ENCODE measurements at regions not wholly inside any gene's neighbourhood (a gene's known extent, or its start where the extent isn't known, plus 50 kb on each side); places are given as distances from the start of the nearest gene placed in this dataset.

DNA sequence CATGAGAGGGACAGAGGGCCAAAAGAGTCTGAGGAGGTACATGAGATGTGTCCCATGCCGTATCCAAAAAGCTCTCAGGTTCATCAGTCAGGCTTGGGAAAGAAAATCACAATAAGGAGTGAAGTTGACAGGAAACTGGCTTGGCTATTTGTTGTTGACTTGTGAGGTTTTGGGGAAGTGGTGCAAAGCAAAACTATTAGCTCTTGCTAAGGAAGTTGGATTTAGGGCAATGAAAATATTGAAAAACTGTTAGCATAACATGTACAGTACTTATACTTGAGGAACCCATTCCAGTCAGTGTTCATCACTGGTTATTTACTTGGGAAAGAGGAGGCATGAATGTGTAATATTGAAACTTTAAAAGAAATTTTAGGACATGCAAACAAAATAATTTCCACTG is 145.9 kb downstream of the DUSP6 start:
- DNase-seq (ENCODE audit: low read depth), result no peak
- no peaks in the 10 kb centered on the region for H3K27me3 ChIP-seq (ENCODE audit: control insufficient read depth, insufficient read depth, low read length)
- H3K4me3 ChIP-seq (ENCODE audit: low read depth, low read length), result no peak overlapping the region
- TF ChIP-seq, protein P1, sequence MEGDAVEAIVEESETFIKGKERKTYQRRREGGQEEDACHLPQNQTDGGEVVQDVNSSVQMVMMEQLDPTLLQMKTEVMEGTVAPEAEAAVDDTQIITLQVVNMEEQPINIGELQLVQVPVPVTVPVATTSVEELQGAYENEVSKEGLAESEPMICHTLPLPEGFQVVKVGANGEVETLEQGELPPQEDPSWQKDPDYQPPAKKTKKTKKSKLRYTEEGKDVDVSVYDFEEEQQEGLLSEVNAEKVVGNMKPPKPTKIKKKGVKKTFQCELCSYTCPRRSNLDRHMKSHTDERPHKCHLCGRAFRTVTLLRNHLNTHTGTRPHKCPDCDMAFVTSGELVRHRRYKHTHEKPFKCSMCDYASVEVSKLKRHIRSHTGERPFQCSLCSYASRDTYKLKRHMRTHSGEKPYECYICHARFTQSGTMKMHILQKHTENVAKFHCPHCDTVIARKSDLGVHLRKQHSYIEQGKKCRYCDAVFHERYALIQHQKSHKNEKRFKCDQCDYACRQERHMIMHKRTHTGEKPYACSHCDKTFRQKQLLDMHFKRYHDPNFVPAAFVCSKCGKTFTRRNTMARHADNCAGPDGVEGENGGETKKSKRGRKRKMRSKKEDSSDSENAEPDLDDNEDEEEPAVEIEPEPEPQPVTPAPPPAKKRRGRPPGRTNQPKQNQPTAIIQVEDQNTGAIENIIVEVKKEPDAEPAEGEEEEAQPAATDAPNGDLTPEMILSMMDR (IDR thresholded peaks at IDR 0.05; ENCODE audit: insufficient read depth, low read length, poor library complexity, severe bottlenecking), result no peak
- H3K36me3 ChIP-seq (ENCODE audit: control insufficient read depth, insufficient read depth, low read length), result no peaks in the 10 kb centered on the region

DNA sequence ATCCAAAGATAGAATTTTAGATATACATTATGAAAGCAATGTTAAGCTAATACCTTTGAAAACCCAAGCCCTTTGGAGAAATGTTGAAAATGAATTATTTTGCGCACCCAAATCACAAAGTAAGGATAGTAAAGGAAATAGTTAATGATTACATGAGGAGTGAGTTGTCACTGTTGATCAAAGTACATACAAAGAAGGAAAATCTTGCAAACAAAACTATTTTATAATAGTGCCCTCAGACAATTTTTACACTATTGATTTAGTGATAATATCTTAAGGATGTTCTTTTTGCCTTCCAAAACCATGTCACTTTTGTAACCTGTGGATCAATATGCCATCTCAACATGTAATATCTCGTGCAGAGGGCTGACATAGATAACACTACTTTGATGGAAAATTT is 146.8 kb downstream of the DUSP6 start:
- Histone ChIP-seq H3K36me3 (ENCODE audit: control insufficient read depth, insufficient read depth, low read length) (no peaks in the 10 kb centered on the region), H3K27me3 (ENCODE audit: control insufficient read depth, insufficient read depth, low read length) (no peaks in the 10 kb centered on the region), H3K4me3 (ENCODE audit: low read depth, low read length) (no peak overlapping the region)
- TF ChIP-seq, protein P1 (IDR thresholded peaks at IDR 0.05; ENCODE audit: insufficient read depth, low read length, poor library complexity, severe bottlenecking), result no peak
- DNase-seq (ENCODE audit: low read depth), result no peak

- no peak for DNase-seq (ENCODE audit: low read depth)
- TF ChIP-seq, protein P1 (IDR thresholded peaks at IDR 0.05; ENCODE audit: insufficient read depth, low read length, poor library complexity, severe bottlenecking), result no peak
- Histone ChIP-seq H3K36me3 (ENCODE audit: control insufficient read depth, insufficient read depth, low read length) (no peaks in the 10 kb centered on the region), H3K27me3 (ENCODE audit: control insufficient read depth, insufficient read depth, low read length) (no peaks in the 10 kb centered on the region), H3K4me3 (ENCODE audit: low read depth, low read length) (no peak overlapping the region)
Measured at GRCh38 chr12:89203144-89203543, 149.2 kb downstream of the DUSP6 start.

DNA sequence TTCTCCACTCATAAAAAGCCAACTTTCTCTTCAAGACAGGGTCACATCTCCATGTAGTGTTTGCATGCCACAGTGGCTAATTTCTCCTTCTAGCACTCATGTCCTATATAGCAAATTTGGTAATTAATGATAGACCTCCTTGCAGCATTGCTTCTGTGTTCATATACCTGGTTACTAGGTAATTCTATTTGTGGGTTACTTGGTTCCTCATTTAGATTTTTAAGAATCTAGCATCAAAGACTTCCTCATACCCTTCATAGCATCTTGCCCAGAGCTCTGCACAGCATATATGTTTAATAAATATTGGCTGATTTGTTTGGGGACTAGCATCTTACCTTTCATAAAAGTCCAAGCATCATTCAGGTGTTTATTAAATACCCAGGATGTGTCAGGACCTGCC is 152.1 kb downstream of the DUSP6 start:
- H3K36me3 ChIP-seq (ENCODE audit: control insufficient read depth, insufficient read depth, low read length), result no peaks in the 10 kb centered on the region
- no peak overlapping the region for H3K4me3 ChIP-seq (ENCODE audit: low read depth, low read length)
- no peak for DNase-seq (ENCODE audit: low read depth)
- no peaks in the 10 kb centered on the region for H3K27me3 ChIP-seq (ENCODE audit: control insufficient read depth, insufficient read depth, low read length)
- TF ChIP-seq, protein P1 (IDR thresholded peaks at IDR 0.05; ENCODE audit: insufficient read depth, low read length, poor library complexity, severe bottlenecking), result no peak

DNA sequence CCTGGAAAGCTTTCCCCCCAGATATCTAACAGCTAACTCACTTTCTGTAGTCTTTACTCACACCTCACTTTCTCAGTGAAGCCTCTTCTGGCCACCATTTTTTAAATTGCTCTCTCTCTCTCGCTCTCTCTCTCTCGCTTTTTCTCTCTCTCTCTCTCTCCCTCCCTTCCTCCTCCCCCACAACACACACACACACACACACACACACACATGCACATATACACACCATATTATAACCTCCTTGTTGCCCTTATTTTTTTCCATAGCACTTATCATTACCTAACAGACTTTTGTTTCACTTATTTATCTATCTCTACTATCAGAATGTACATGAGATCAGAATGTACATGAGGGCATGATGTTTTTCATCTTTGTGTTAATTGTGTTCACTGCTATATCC is 156.8 kb downstream of the DUSP6 start:
- no peaks in the 10 kb centered on the region for H3K36me3 ChIP-seq (ENCODE audit: control insufficient read depth, insufficient read depth, low read length)
- no peak for DNase-seq (ENCODE audit: low read depth)
- TF ChIP-seq, protein P1 (IDR thresholded peaks at IDR 0.05; ENCODE audit: insufficient read depth, low read length, poor library complexity, severe bottlenecking), result no peak

GRCh38 chr12:89194683-89195082 is 157.6 kb downstream of the DUSP6 start:
- no peak for DNase-seq (ENCODE audit: low read depth)
- no peak overlapping the region for H3K4me3 ChIP-seq (ENCODE audit: low read depth, low read length)
- TF ChIP-seq, protein P1 (IDR thresholded peaks at IDR 0.05; ENCODE audit: insufficient read depth, low read length, poor library complexity, severe bottlenecking), result no peak
- H3K27me3 ChIP-seq (ENCODE audit: control insufficient read depth, insufficient read depth, low read length), result no peaks in the 10 kb centered on the region
- no peaks in the 10 kb centered on the region for H3K36me3 ChIP-seq (ENCODE audit: control insufficient read depth, insufficient read depth, low read length)

More for the DNA sequence above, 156.8 kb downstream of the DUSP6 start:
- H3K27me3 ChIP-seq (ENCODE audit: control insufficient read depth, insufficient read depth, low read length), result no peaks in the 10 kb centered on the region
- no peak overlapping the region for H3K4me3 ChIP-seq (ENCODE audit: low read depth, low read length)

All from kidney epithelial cell (primary cell).